ENCODE measurements at regions not wholly inside any gene's neighbourhood (a gene's known extent, or its start where the extent isn't known, plus 50 kb on each side); places are given as distances from the start of the nearest gene placed in this dataset.

GRCh38 chrX:125520029-125520428, 200.4 kb downstream of the TEX13C start:
- TF ChIP-seq CTCF (conservative IDR thresholded peaks at IDR 0.05) = no peak
- no peak for TF ChIP-seq ZFX (IDR thresholded peaks at IDR 0.05)

All from C4-2B (cell line).